Endodermal cell (in vitro differentiated cells): ENCODE measurements at regions not wholly inside any gene's neighbourhood (a gene's known extent, or its start where the extent isn't known, plus 50 kb on each side); places are given as distances from the start of the nearest gene placed in this dataset.
"Not testable (repeated sequence)": the region's sequence is repeated elsewhere in the genome, so short reads cannot be mapped to it uniquely, and the experiment has no call there.

Source experiments
- DNase-seq: peaks from one replicate; pipeline ENCODE4 v3.0.0-alpha.2; 2017
- H3K27ac ChIP-seq: 2 replicates; pipeline ENCODE4 v1.5.1; 2013; ENCODE audit warnings: mild to moderate bottlenecking, low read depth, low read length, moderate library complexity
- H3K27me3 ChIP-seq: 2 replicates; pipeline ENCODE4 v1.6.1; 2013; ENCODE audit warnings: mild to moderate bottlenecking, low read length, moderate library complexity; ENCODE audit not compliant: insufficient read depth, control insufficient read depth, poor library complexity, severe bottlenecking
- H3K36me3 ChIP-seq: 2 replicates; pipeline ENCODE4 v1.7.0; 2013; ENCODE audit warnings: mild to moderate bottlenecking, low read length, moderate library complexity; ENCODE audit not compliant: control insufficient read depth, insufficient read depth
- H3K4me1 ChIP-seq: one replicate; pipeline ENCODE4 v1.7.0; 2013; ENCODE audit warnings: low read length; ENCODE audit not compliant: control insufficient read depth, insufficient read depth
- H3K4me3 ChIP-seq: 2 replicates; pipeline ENCODE4 v1.5.1; 2013; ENCODE audit warnings: mild to moderate bottlenecking, low read length, moderate library complexity
- H3K9ac ChIP-seq: 2 replicates; pipeline ENCODE4 v1.6.1; 2013; ENCODE audit warnings: mild to moderate bottlenecking, low read length, moderate library complexity; ENCODE audit not compliant: poor library complexity, severe bottlenecking; ENCODE audit errors: extremely low read depth
- H3K9me3 ChIP-seq: 2 replicates; pipeline ENCODE4 v1.6.1; 2013; ENCODE audit warnings: mild to moderate bottlenecking, low read length, moderate library complexity; ENCODE audit not compliant: control insufficient read depth
- H3K27ac Mint-ChIP-seq: 2 replicates; pipeline ENCODE4 v1.8.0; 2020; ENCODE audit warnings: mixed read lengths
- H3K27me3 Mint-ChIP-seq: 2 replicates; pipeline ENCODE4 v1.8.0; 2021; ENCODE audit warnings: mild to moderate bottlenecking, mixed read lengths; ENCODE audit not compliant: insufficient read depth
- H3K36me3 Mint-ChIP-seq: 2 replicates; pipeline ENCODE4 v1.8.0; 2020; ENCODE audit warnings: low read depth, mixed read lengths
- H3K4me1 Mint-ChIP-seq: 2 replicates; pipeline ENCODE4 v1.8.0; 2020; ENCODE audit warnings: mixed read lengths
- H3K4me3 Mint-ChIP-seq: 2 replicates; pipeline ENCODE4 v1.8.0; 2020; ENCODE audit warnings: mild to moderate bottlenecking, moderate library complexity, mixed read lengths
- H3K9me3 Mint-ChIP-seq: 2 replicates; pipeline ENCODE4 v1.8.0; 2020; ENCODE audit warnings: mild to moderate bottlenecking, mixed read lengths
- CTCF ChIP-seq: fragments of 200-600 bp; sonication (generic); conservative IDR thresholded peaks from 2 replicates; pipeline ENCODE4 v1.5.0; 2021; ENCODE audit warnings: antibody characterized with exemption, mild to moderate bottlenecking
- WGBS, 2 experiments: methylation state at CpG; one replicate each; pipeline versions ENCODE4 v1.1.5 to v1.1.7; 2013; ENCODE audit warnings: missing lambda C conversion rate in 2 of 2, mixed read lengths in 1 of 2; ENCODE audit not compliant: insufficient coverage in 1 of 2, insufficient read length in 1 of 2; 5-methylcytosine and 5-hydroxymethylcytosine counted together

GRCh38 chr14:106179761-106180160 lies 653.4 kb downstream of the TMEM121 start:
- H3K4me3 ChIP-seq, result no peak overlapping the region
- TF ChIP-seq CTCF, result no peak
- H3K27me3 Mint-ChIP-seq, result no peaks in the 10 kb centered on the region
- H3K9me3 Mint-ChIP-seq, result peaks cover 97% of the 10 kb centered on the region
- no peaks in the 10 kb centered on the region for H3K4me1 Mint-ChIP-seq
- WGBS, 2 experiments, result 0 to 75% methylated on average over 1 to 2 of the region's 2 CpGs
- no peak overlapping the region for H3K27ac ChIP-seq
- no peak overlapping the region for H3K9ac ChIP-seq
- H3K36me3 ChIP-seq, result no peaks in the 10 kb centered on the region
- DNase-seq, result no peak
- H3K4me3 Mint-ChIP-seq, result no peak overlapping the region
- H3K27me3 ChIP-seq, result no peaks in the 10 kb centered on the region
- no peaks in the 10 kb centered on the region for H3K36me3 Mint-ChIP-seq
- H3K27ac Mint-ChIP-seq, result no peak overlapping the region
- peaks cover 68% of the 10 kb centered on the region for H3K9me3 ChIP-seq
- H3K4me1 ChIP-seq, result no peaks in the 10 kb centered on the region

GRCh38 chr14:106184771-106185170 lies 658.4 kb downstream of the TMEM121 start:
- not testable (repeated sequence) for H3K4me3 ChIP-seq, H3K27ac ChIP-seq, H3K27me3 ChIP-seq, H3K27ac Mint-ChIP-seq, H3K4me1 ChIP-seq, H3K4me3 Mint-ChIP-seq, H3K9ac ChIP-seq, H3K36me3 ChIP-seq, DNase-seq, H3K4me1 Mint-ChIP-seq, H3K27me3 Mint-ChIP-seq, H3K36me3 Mint-ChIP-seq
- WGBS, 2 experiments, result 65 to 79% methylated on average over 2 to 8 of the region's 8 CpGs
- H3K9me3 ChIP-seq, result peaks cover 83% of the 10 kb centered on the region
- H3K9me3 Mint-ChIP-seq, result peaks cover 99% of the 10 kb centered on the region

GRCh38 chr14:106185174-106185836 lies 658.9 kb downstream of the TMEM121 start:
- peaks cover 83% of the 10 kb centered on the region for H3K9me3 ChIP-seq
- H3K9me3 Mint-ChIP-seq, result peaks cover 99% of the 10 kb centered on the region
- not testable (repeated sequence) for H3K4me1 ChIP-seq, H3K36me3 Mint-ChIP-seq, H3K27me3 ChIP-seq, H3K9ac ChIP-seq, H3K4me3 Mint-ChIP-seq, H3K27ac ChIP-seq, H3K4me3 ChIP-seq, H3K4me1 Mint-ChIP-seq, H3K27ac Mint-ChIP-seq, H3K36me3 ChIP-seq, DNase-seq, H3K27me3 Mint-ChIP-seq
- WGBS, 2 experiments, result 84 to 87% methylated on average over 3 to 5 of the region's 6 CpGs

- Mint-ChIP-seq H3K36me3 (no peaks in the 10 kb centered on the region), H3K4me1 (no peaks in the 10 kb centered on the region), H3K27ac (no peak overlapping the region), H3K4me3 (no peak overlapping the region), H3K27me3 (no peaks in the 10 kb centered on the region), H3K9me3 (peaks cover 95% of the 10 kb centered on the region)
- Histone ChIP-seq H3K9ac (no peak overlapping the region), H3K4me3 (no peak overlapping the region), H3K27ac (no peak overlapping the region), H3K9me3 (peaks cover 80% of the 10 kb centered on the region), H3K4me1 (no peaks in the 10 kb centered on the region), H3K27me3 (no peaks in the 10 kb centered on the region), H3K36me3 (no peaks in the 10 kb centered on the region)
- DNase-seq, result no peak
- 0 to 52% methylated on average over 1 to 3 of the region's 4 CpGs for WGBS, 2 experiments
- TF ChIP-seq CTCF, result no peak
Measured at GRCh38 chr14:106185837-106186233, 659.5 kb downstream of the TMEM121 start.
